Right lobe of liver (tissue), 4 donors: ENCODE measurements at regions not wholly inside any gene's neighbourhood (a gene's known extent, or its start where the extent isn't known, plus 50 kb on each side); places are given as distances from the start of the nearest gene placed in this dataset.

ENCODE experiments used
- CTCF ChIP-seq, 4 donors: fragments of 200-600 bp in 3 of 4; fragments of 450-650 bp in 1 of 4; IDR thresholded peaks; one replicate each; pipeline versions ENCODE4 v1.5.1 to v1.8.0; 2016 to 2022; ENCODE audit warnings: antibody characterized with exemption in 4 of 4, mild to moderate bottlenecking in 2 of 4
- POLR2A ChIP-seq: fragments of 450-650 bp; IDR thresholded peaks from one replicate; pipeline ENCODE4 v1.6.1; 2017; ENCODE audit warnings: antibody characterized with exemption, mild to moderate bottlenecking
- donor health status: DM: no; HTN: no; CAD: no.
- donor health status: DM: no; HTN: no; CAD: no.
- donor health status: DM: no; HTN: yes; CAD: no.

- no peak for TF ChIP-seq POLR2A
- TF ChIP-seq CTCF (IDR thresholded peaks at IDR 0.05): no peak
Measured at GRCh38 chr6:16846399-16846778, 85.1 kb upstream of the ATXN1 start.
